Amygdala (tissue), 56 donors: ENCODE measurements at regions not wholly inside any gene's neighbourhood (a gene's known extent, or its start where the extent isn't known, plus 50 kb on each side); places are given as distances from the start of the nearest gene placed in this dataset.
"Not testable (repeated sequence)": the region's sequence is repeated elsewhere in the genome, so short reads cannot be mapped to it uniquely, and the experiment has no call there.

Experiments
- DNase-seq, 56 donors: peaks; one replicate each; lab custom pipeline; 2025; lab: John Stamatoyannopoulos, UW

GRCh38 chrX:118212817-118213183 is 96.2 kb upstream of the KLHL13 start:
- DNase-seq: no peak

DNA sequence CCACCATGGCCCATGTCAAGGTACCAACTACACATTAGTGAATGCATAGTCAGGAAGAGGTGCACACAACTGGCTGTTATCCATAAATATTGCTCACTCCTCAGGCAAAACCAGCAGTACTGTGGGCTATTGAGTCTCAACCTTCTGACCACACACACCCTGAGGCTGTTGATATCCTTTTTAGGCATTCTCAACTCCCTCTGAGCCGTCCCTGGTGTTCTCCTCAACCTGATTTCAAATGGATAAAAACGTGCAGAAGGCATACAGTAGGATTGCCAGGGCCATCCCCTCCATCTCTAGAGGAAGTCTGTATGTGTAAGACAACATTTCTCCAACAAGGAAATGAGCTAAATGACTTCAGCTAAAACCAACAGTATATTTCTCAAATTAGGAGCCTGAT is 98.7 kb upstream of the KLHL13 start:
- no peak for DNase-seq

GRCh38 chrX:118216087-118216486 is 99.5 kb upstream of the KLHL13 start:
- no peak for DNase-seq

DNA sequence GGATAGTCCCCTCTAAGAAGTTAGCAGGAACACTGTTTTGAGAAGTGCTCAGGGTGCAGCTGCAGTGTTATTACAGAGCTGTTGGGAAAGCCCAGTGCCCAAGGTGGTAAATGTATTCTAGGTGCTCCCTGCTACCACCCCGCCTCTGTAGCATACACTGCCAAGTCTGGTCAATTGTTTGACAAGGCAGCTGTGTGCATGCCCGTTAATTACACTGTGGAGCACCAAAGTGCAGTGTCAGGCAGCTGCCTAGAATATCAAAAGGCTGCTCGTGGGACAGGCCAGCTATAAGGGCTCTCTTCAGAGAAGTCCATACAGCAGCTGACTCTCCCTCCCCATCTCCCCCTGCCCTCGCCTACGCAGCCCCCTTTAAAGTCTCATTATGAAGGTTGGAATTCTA is 99.9 kb upstream of the KLHL13 start:
- DNase-seq: no peak

GRCh38 chrX:118218079-118218478 is 101.5 kb upstream of the KLHL13 start:
- DNase-seq: no peak

- no peak for DNase-seq
Observed at GRCh38 chrX:118218940-118219339, 102.3 kb upstream of the KLHL13 start.

DNA sequence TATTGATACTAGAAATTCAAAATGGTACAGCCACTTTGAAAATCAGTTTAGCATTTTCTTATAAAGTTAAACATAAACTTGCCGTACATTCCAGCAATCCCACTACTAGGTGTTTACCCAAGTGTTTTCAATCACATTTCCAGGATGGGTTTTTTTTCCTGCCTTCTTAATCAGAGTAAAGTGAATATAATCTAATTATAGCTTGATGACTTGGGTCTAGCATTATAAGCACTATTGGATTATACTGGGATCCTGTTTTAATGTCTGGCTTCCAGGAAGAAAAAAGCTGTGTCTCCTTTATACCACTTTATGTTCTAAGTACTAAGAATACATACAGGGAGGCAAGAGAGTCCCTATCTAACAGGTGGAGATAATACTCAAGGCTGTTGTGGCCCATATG is 103.3 kb upstream of the KLHL13 start:
- no peak for DNase-seq

GRCh38 chrX:118220509-118220908 is 103.9 kb upstream of the KLHL13 start:
- DNase-seq: no peak

- no peak for DNase-seq
Observed at GRCh38 chrX:118221270-118221669, 104.7 kb upstream of the KLHL13 start.

- DNase-seq: no peak
Observed at GRCh38 chrX:118221733-118222132, 105.1 kb upstream of the KLHL13 start.

GRCh38 chrX:118222421-118222820 is 105.8 kb upstream of the KLHL13 start:
- no peak for DNase-seq

GRCh38 chrX:118225711-118226428 is 109.3 kb upstream of the KLHL13 start:
- DNase-seq: no peak

GRCh38 chrX:118228041-118228440 is 111.4 kb upstream of the KLHL13 start:
- DNase-seq: no peak

DNA sequence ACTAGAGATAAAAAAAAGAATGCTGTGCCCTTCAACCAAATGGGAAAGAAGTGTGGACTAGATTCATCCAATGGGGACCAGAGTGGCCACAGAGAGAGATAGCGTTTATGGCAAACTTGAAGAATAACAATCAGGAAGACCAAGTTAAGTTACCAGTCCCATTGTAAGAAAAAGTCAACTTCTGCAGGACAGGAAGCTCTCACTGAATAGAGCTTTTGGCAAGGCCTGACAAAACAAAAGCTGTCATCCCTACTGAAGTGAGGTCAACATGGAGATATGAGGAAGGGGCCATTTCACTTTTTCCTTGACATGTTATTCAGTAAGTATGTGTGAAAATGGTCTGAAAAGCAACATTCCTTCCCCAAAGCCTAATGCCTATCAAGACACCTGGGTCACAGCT is 111.8 kb upstream of the KLHL13 start:
- DNase-seq: no peak

DNA sequence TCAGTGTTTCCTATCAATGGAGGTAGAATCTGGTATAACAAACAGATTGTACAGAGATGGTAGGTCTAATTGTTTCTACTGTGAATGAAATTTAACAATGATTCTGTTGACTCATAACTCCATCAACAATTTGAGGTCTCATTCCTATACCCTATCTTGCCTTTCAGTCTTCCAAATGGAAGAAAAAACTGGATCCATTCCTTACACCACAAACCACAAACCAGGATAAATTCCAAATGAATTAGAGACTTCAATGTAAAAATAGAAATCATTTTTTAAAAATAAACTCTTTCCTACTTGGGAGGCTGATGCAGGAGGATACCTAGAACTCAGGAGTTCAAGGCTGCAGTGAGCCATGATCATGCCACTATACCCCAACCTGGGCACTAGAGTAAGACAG is 114.4 kb upstream of the WDR44 start:
- DNase-seq: no peak

DNA sequence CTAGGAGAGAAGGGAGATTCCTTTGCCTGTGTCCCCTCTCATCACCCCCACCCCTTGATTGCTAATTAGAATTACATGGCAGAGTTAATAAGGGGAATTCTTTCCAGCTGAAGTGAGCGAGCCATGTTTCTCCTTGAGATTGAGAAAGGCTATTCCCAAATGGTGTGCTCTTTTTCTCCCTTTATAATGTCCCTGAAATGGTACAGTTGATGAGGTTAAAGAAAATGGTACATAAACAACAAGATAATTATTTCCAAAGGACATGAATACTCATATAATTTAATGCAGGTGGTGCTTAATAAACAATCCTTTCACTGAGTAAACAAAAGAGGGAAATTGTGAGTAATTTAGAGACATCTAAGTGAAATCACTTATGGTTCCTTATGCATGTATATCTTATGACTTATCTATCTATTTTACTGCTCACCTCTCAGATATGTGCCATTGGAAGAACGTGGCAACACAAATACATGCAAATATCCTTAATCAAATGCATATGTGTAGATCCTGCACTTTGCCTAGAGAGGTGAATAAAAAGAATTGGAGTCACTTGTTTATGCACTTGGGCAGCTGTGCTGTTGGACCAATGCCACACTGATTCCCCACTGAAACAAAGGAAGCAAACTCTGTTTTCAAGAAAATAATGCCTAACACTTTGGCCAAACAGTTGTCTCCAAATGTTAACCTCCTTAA is 106.6 kb upstream of the WDR44 start:
- DNase-seq: no peak

- DNase-seq: no peak
Observed at GRCh38 chrX:118239913-118240698, 105.8 kb upstream of the WDR44 start.

GRCh38 chrX:118246961-118247360 is 98.9 kb upstream of the WDR44 start:
- DNase-seq: not testable (repeated sequence)

DNA sequence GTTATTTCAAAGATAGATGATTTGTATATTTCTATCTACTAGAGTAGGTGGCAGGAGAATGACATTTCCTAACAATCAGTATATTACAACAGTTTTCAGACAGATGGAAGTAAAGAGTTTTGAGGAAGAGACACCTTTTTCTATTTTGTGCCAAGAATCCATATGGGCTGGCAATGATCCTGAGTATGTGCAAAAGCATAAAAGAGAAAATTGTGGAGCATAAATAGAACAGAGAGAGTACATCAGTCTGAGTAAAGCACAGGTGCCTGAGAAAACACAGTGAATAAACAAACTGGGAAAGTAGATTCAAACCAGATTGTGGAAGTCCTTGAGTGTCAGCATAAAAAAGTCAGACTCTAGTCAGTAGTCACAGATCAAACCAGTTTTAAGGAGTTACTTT is 96.8 kb upstream of the WDR44 start:
- no peak for DNase-seq

DNA sequence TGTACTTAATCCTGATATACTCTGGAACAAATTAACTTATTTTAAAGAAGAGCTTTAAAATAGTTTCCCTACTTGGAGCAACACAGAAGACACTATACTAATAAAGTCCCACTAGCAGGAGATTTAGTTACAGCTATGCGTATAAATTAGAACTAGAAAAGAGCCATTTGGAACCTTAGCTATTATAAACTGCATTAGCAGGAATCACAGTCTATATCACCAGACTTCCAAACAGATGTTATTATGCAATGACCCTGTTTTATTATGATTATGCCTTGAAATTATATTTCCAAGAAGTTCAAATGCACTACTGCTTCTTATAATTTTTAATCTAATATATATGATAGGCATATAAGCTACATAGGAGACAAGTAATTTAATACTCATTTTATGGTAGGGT is 95.5 kb upstream of the WDR44 start:
- DNase-seq: no peak

GRCh38 chrX:118251271-118251670 is 94.6 kb upstream of the WDR44 start:
- DNase-seq: no peak

DNA sequence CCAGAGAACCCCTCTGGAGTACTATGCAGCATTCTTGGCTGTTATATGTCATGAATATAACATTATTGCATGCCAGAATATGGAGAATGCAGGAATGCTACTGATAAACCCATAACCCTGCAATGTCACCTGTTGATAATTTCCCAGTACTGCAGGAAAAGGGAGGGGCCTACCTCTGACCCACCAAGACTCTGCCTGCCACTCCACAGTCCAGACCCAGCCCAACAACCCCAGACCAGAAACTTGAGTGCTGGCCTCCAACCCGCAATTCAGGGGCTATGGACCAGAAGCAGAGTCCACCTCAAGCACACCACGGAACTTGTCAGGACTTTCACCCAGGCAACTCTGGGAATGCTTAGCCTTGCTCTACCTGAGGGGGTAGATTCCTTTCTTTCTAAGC is 92.9 kb upstream of the WDR44 start:
- no peak for DNase-seq
